Posterior vena cava (tissue), 2 donors: ENCODE measurements at regions not wholly inside any gene's neighbourhood (a gene's known extent, or its start where the extent isn't known, plus 50 kb on each side); places are given as distances from the start of the nearest gene placed in this dataset.

ENCODE experiments used
- DNase-seq: peaks from one replicate; pipeline ENCODE4 v3.0.0-alpha.2; 2020; ENCODE audit warnings: low spot score
- intact Hi-C, 2 donors: fragments of 100-400 bp; cut with DNase I; formaldehyde crosslinking; loops; one replicate each; pipeline versions ENCODE4 v1.14.1 to v1.14.2; 2022 to 2023
- donor health status: DM: yes; HTN: yes; CAD: no.
- donor health status: DM: yes; HTN: yes; CAD: no.

- intact Hi-C loops = no loop called here
- no peak for DNase-seq
These were observed 359.6 kb upstream of the NECTIN3 start for GRCh38 chr3:110711851-110712516.

GRCh38 chr3:110727056-110727455, 344.6 kb upstream of the NECTIN3 start:
- no peak for DNase-seq
- intact Hi-C loops = no loop called here

DNA sequence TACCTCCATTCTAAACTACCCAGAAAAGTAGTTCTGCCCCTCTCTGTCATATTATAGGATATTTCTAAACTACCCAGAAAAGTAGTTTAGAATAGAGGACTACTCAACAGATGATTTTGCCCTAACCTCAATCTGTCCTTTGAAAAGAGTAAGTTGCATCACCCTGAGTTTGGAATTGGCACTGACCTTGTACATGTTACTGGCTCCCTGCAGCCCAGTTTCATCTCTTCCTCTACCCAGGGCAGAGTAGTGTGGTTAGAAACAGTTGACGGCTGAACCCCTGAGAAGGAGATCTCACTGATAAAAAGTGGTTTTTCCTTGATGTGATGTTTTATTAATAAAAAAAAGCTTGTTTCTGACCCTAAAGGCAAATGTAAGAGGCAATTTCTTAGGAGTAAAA, 340.5 kb upstream of the NECTIN3 start:
- no peak for DNase-seq
- intact Hi-C loops = no loop called here

DNA sequence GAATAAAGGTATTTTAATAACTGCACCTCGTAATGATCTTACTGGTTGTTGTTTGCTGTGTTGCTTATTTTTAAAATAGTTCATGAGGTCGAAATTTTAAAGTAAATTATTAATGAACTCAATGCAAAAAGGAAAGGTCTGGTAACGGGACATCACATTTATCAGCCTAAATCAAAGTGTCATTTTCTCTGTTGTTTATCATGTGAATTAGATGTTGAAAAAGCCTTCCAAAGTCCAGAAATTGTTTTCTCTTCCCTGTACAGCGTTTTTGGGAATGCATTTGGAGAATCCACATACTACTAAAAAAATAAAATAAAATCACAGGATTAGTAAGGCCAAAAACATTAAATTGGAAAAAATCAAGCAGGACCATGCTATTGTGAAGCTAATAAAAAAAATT, 339.2 kb upstream of the NECTIN3 start:
- no peak for DNase-seq
- intact Hi-C loops = no loop called here

DNA sequence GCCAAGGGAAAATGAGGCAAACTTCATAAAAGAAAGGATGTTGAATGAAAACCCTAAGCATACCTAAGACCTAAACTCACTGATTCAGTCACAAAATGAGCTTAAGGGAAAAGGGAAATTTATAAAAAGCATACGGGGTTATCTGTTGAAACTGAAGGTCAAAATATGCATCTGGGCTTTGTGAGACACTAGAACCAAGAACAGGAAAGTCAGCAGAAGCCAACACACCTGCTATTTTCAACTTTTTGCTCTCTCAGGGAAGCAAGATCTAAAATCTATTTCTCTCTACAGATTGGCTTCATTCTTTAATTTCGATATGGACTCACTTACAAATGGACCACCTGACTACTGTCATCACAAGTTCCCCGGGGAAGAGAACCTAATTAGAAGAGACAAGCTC, 338.6 kb upstream of the NECTIN3 start:
- intact Hi-C loops = no loop called here
- DNase-seq = no peak

- intact Hi-C loops = no loop called here
- no peak for DNase-seq
These were observed 337.1 kb upstream of the NECTIN3 start for GRCh38 chr3:110734524-110734923.

GRCh38 chr3:110736332-110736731, 335.3 kb upstream of the NECTIN3 start:
- DNase-seq = no peak
- intact Hi-C loops = no loop called here

DNA sequence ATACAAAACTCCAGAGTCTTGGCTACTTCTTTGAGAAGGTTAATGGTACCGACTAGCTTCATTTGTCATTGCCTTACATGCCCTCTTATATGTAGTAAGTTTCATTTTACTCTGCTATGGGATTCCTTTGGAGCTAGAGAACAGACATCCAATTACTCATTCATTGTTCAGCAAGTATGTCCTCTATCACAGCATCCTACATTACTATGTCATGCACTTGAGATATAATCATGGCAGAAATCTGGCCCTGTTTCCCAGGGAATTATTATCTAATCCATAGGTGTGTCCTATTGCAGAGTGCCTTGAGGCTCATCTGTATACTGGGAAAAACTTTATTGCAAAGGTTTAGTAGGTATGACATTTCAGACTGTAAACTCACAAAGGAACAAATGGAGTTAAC, 333.1 kb upstream of the NECTIN3 start:
- intact Hi-C loops = no loop called here
- DNase-seq = no peak

DNA sequence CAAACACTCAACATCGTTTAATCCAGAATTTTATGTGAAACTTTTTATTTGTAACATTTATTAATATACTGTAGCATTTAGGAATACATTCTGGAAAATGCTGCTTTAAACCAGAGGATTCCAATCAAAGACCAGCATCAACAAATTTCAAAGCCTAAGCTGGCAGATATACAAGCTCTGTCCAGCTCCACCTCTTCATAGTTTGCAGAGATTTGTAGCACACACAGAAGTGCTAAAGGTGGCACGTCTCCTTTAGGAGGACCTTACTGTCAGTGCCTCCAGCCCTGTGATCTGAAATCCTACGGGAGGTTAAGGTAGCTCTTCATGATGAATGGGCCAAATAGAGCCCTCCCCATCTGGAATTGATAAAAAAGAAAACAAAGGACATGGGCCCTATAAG, 329.7 kb upstream of the NECTIN3 start:
- no peak for DNase-seq
- intact Hi-C loops = no loop called here

GRCh38 chr3:110743202-110743601, 328.4 kb upstream of the NECTIN3 start:
- intact Hi-C loops = no loop called here
- no peak for DNase-seq

- no peak for DNase-seq
- intact Hi-C loops = no loop called here
These were observed 327.6 kb upstream of the NECTIN3 start for GRCh38 chr3:110743984-110744383.

- intact Hi-C loops = no loop called here
- DNase-seq = no peak
These were observed 326.9 kb upstream of the NECTIN3 start for GRCh38 chr3:110744723-110745122.

DNA sequence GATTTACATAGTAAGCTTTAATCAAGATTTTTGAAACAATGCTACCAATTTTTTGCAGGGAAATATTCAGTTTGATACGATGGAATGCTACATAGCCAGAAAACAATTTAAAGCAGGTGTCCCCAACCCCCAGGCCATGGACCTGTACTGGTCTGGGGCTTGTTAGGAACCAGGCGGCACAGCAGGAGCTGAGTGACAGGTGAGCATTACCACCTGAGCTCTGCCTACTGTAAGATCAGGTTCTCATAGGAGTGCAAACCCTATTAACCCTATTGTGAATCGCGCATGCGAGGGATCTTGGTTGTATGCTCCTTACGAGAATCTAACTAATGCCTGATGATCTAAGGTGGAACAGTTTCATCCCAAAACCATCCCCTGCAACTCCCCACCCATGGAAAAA, 322.6 kb upstream of the NECTIN3 start:
- intact Hi-C loops = no loop called here
- DNase-seq = no peak

DNA sequence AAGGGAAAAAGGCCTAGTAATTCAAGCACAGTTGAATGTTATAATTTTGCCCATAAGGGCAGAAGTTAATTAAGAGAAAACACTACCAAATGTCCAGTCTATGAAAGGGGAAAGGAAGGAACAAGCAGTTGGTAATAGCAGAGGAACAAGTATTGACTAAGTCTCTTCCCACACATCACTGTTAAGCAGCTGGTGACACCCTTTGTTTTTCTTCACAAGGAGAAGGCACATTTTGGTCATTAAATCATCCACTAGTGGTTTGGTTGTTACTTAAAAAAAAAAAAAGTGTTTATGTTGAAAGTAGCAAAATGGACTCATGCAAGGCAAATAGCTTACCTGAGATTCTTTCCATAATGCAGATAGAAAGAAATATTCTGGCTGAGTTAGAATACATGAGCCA, 321.4 kb upstream of the NECTIN3 start:
- intact Hi-C loops = no loop called here
- DNase-seq = no peak

DNA sequence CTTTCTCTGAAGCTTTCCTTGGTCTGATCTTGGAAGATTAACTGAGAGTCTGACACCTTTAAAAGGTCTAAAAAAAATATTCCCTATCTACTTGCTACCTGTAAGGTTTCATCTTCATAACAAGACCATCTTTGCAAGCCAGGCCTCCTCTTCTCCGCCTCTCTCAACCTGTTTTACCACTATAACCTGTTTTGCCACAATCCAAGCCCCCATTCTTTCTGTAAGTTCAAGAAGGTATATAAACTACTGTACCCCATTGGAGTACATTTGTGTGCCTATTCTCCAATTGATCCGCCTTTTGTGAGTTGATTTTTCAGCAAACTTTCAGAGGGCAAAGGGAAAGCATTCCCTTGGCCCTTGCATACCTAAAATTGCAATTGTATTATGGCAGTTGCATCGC, 319.3 kb upstream of the NECTIN3 start:
- intact Hi-C loops = no loop called here
- DNase-seq = no peak

- DNase-seq = no peak
- intact Hi-C loops = no loop called here
These were observed 318.1 kb upstream of the NECTIN3 start for GRCh38 chr3:110753516-110753915.

GRCh38 chr3:110754212-110754916, 317.3 kb upstream of the NECTIN3 start:
- no peak for DNase-seq
- intact Hi-C loops = no loop called here

- DNase-seq = no peak
- intact Hi-C loops = no loop called here
These were observed 316.3 kb upstream of the NECTIN3 start for GRCh38 chr3:110755345-110755744.

DNA sequence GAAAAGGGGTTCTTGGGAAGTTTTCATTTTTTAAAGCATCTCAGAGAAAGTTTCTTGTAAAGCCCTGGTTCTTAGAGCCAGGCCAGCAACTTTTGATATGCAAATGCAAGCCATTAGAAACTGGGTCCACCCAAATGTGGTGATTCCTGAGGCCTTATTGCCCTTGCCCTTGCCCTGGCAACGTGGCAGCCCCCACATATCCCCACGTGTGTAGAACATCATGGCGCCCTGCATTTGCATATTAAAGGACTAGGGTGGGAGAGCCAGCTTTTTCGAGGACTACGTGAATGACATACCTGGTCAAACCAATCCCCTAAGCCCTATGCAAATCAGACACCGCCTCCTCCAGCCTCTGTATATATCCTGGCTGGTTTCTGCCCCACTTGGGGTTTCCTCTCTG, 314.9 kb upstream of the NECTIN3 start:
- intact Hi-C loops = no loop called here
- no peak for DNase-seq

- intact Hi-C loops = no loop called here
- no peak for DNase-seq
These were observed 313.4 kb upstream of the NECTIN3 start for GRCh38 chr3:110758208-110758607.

- DNase-seq = no peak
- intact Hi-C loops = no loop called here
These were observed 304.5 kb upstream of the NECTIN3 start for GRCh38 chr3:110767156-110767555.
